ENCODE measurements at regions not wholly inside any gene's neighbourhood (a gene's known extent, or its start where the extent isn't known, plus 50 kb on each side); places are given as distances from the start of the nearest gene placed in this dataset.

DNA sequence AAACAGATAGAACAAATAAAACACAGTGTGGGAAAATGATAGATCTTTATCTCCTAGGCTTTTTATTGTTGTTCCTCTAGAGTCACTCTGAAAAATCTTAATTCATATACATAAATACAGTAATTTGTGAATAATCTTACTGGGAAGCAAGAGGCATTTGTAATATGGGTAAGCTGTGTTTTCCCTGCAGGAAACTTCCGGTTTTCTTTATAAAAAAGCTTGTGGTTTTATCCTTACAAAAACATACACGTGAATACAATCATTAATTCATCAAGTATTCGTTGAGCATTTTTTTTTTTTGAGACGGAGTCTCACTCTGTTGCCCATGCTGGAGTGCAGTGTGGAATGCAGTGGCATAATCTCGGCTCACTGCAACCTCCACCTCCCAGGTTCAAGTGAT lies 1312.8 kb upstream of the ZEB2 start:
- TF ChIP-seq, protein P1, sequence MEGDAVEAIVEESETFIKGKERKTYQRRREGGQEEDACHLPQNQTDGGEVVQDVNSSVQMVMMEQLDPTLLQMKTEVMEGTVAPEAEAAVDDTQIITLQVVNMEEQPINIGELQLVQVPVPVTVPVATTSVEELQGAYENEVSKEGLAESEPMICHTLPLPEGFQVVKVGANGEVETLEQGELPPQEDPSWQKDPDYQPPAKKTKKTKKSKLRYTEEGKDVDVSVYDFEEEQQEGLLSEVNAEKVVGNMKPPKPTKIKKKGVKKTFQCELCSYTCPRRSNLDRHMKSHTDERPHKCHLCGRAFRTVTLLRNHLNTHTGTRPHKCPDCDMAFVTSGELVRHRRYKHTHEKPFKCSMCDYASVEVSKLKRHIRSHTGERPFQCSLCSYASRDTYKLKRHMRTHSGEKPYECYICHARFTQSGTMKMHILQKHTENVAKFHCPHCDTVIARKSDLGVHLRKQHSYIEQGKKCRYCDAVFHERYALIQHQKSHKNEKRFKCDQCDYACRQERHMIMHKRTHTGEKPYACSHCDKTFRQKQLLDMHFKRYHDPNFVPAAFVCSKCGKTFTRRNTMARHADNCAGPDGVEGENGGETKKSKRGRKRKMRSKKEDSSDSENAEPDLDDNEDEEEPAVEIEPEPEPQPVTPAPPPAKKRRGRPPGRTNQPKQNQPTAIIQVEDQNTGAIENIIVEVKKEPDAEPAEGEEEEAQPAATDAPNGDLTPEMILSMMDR (IDR thresholded peaks at IDR 0.05), result no peak
- TF ChIP-seq POLR2A (IDR thresholded peaks at IDR 0.05), result no peak
- intact Hi-C loops (cut with DNase I; ENCODE audit: low total_unique reads), result no loop called here
- Histone ChIP-seq H3K4me1 (no peaks in the 10 kb centered on the region), H3K9me3 (no peaks in the 10 kb centered on the region), H3K36me3 (no peaks in the 10 kb centered on the region), H3K4me3 (no peak overlapping the region), H3K27me3 (no peaks in the 10 kb centered on the region), H3K27ac (no peak overlapping the region)
- DNase-seq, result no peak

DNA sequence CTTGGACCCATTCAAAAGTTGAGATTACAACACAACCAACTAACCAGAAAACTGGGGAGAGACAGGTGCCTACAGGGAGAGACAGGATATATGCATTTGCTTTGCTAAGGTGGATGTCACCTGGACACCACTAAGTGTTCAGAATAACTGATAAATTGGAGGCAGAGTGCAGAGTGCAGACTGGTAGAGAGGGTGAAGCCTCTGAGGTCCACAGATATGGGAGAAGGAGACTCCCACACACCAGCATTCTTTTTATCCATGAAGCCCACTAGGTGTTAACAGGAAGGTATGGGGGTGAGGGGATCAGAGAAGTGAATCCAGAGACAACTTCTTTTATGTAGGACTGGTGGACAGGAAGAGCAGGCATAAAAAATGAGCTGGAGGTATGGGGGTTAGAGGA lies 1310.0 kb upstream of the ZEB2 start:
- Histone ChIP-seq H3K27ac (no peak overlapping the region), H3K27me3 (no peaks in the 10 kb centered on the region), H3K36me3 (no peaks in the 10 kb centered on the region), H3K4me3 (no peak overlapping the region), H3K4me1 (no peaks in the 10 kb centered on the region), H3K9me3 (no peaks in the 10 kb centered on the region)
- TF ChIP-seq POLR2A (IDR thresholded peaks at IDR 0.05), result no peak
- TF ChIP-seq, protein P1 (IDR thresholded peaks at IDR 0.05), result no peak
- DNase-seq, result no peak
- intact Hi-C loops (cut with DNase I; ENCODE audit: low total_unique reads), result no loop called here

DNA sequence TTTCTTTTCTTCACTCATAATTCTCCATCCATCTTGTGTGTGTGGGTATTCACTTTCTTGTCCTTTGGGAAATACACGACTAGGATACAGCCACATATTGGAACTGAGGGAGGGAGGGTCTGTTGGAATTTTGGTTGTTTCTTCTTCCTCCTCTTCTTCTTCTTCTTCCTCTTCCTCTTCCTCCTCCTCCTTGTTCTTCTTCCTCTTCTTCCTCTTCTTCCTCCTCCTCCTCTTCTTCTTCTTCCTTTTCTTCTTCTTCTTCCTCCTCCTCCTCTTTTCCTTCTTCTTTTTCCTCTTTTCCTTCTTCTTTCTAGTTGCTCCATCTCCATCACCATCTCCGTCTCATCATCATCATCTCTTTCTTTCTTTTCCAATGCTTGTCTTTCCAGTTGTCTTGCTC lies 1307.3 kb upstream of the ZEB2 start:
- intact Hi-C loops (cut with DNase I; ENCODE audit: low total_unique reads), result no loop called here
- H3K9me3 ChIP-seq, result no peaks in the 10 kb centered on the region

DNA sequence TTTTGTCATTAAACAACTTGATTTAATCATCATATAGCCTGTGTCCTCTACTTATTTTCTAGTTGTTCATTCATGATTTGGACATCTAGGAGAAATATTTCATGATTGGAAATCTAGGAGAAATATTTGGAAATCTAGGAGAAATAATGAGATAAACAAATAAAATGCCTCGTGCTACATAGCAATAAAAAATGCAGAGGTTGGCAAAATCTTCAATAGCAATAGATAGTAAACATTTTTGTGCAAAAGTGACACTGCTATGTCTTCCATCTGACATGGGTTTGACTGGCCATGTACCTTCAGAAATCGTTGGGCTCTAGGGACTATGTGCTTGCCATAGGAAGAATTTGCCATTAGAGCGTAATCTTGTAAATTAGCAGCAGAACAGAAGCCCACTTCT lies 1304.5 kb upstream of the ZEB2 start:
- intact Hi-C loops (cut with DNase I; ENCODE audit: low total_unique reads), result no loop called here
- no peak for TF ChIP-seq POLR2A (IDR thresholded peaks at IDR 0.05)
- TF ChIP-seq, protein P1 (IDR thresholded peaks at IDR 0.05), result no peak
- Histone ChIP-seq H3K4me3 (no peak overlapping the region), H3K36me3 (no peaks in the 10 kb centered on the region), H3K4me1 (no peaks in the 10 kb centered on the region), H3K9me3 (no peaks in the 10 kb centered on the region), H3K27me3 (no peaks in the 10 kb centered on the region), H3K27ac (no peak overlapping the region)
- no peak for DNase-seq

More for the DNA sequence above, 1307.3 kb upstream of the ZEB2 start:
- no peaks in the 10 kb centered on the region for H3K36me3 ChIP-seq
- H3K4me1 ChIP-seq, result no peaks in the 10 kb centered on the region
- no peak overlapping the region for H3K27ac ChIP-seq
- no peaks in the 10 kb centered on the region for H3K27me3 ChIP-seq
- DNase-seq, result no peak
- TF ChIP-seq POLR2A (IDR thresholded peaks at IDR 0.05), result no peak
- TF ChIP-seq, protein P1 (IDR thresholded peaks at IDR 0.05), result no peak
- H3K4me3 ChIP-seq, result no peak overlapping the region

DNA sequence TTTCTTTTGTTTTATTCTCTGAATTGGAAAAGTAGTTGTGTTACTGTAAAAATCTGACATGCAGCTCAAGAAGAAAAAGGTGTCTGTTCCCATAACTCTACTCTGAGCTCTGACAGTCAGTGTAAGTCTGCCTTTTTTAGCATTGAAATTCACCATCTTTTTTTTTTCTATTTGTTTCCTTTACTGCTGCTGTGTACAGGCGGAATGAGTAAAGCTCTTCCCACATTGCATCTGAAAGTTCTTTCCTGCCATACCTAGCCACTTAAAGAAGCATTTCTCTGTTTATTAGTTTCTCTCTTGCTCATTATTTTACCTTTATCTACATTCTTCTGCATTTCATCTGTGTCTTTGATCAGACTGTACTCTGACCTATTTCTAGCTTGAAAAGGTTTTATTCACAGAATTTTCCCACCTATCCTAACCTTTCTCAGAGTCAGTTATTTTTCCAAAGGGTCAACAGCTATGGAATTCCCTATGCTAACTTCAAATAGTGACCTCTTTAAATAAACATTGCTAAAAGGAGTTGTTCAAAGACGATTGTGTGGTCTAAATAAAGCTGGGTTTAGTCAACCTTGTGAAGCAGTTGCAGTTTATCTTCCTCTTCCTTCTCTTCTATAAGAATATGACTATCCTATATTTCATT lies 1303.1 kb upstream of the ZEB2 start:
- TF ChIP-seq, protein P1 (IDR thresholded peaks at IDR 0.05), result no peak
- no peak for TF ChIP-seq POLR2A (IDR thresholded peaks at IDR 0.05)
- Histone ChIP-seq H3K27ac (no peak overlapping the region), H3K36me3 (no peaks in the 10 kb centered on the region), H3K27me3 (no peaks in the 10 kb centered on the region), H3K9me3 (no peaks in the 10 kb centered on the region), H3K4me1 (no peaks in the 10 kb centered on the region), H3K4me3 (no peak overlapping the region)
- no peak for DNase-seq
- intact Hi-C loops (cut with DNase I; ENCODE audit: low total_unique reads), result no loop called here

Measured in uterus (tissue), 3 donors.